HG02852 (cell line): ENCODE measurements at regions not wholly inside any gene's neighbourhood (a gene's known extent, or its start where the extent isn't known, plus 50 kb on each side); places are given as distances from the start of the nearest gene placed in this dataset.

Source experiments
- ATAC-seq: cut with Tn5 transposase; IDR thresholded peaks from one replicate; pipeline ENCODE4 v1.9.1; 2021; ENCODE audit warnings: mild to moderate bottlenecking, moderate library complexity; ENCODE audit not compliant: unreplicated experiment

- ATAC-seq = no peak
Measured at GRCh38 chr15:93298901-93299300, 209.9 kb upstream of the RGMA start.

GRCh38 chr15:93296759-93297500 is 207.9 kb upstream of the RGMA start:
- ATAC-seq = peak; percentile 70

GRCh38 chr15:93294896-93295295 is 205.9 kb upstream of the RGMA start:
- ATAC-seq = no peak

GRCh38 chr15:93294066-93294465 is 205.1 kb upstream of the RGMA start:
- no peak for ATAC-seq

GRCh38 chr15:93291380-93291779 is 202.4 kb upstream of the RGMA start:
- ATAC-seq = no peak

GRCh38 chr15:93290618-93290946 is 201.6 kb upstream of the RGMA start:
- no peak for ATAC-seq

GRCh38 chr15:93289941-93290617 is 201.1 kb upstream of the RGMA start:
- no peak for ATAC-seq

GRCh38 chr15:93288728-93289294 is 199.8 kb upstream of the RGMA start:
- no peak for ATAC-seq

GRCh38 chr15:93286446-93286845 is 197.4 kb upstream of the RGMA start:
- no peak for ATAC-seq

GRCh38 chr15:93283854-93284253 is 194.8 kb upstream of the RGMA start:
- no peak for ATAC-seq

GRCh38 chr15:93282808-93283207 is 193.8 kb upstream of the RGMA start:
- ATAC-seq = no peak

GRCh38 chr15:93278783-93279182 is 189.8 kb upstream of the RGMA start:
- no peak for ATAC-seq

GRCh38 chr15:93278006-93278405 is 189.0 kb upstream of the RGMA start:
- no peak for ATAC-seq

GRCh38 chr15:93274257-93274656 is 185.2 kb upstream of the RGMA start:
- ATAC-seq = no peak

- no peak for ATAC-seq
Measured at GRCh38 chr15:93271871-93272270, 182.9 kb upstream of the RGMA start.

- no peak for ATAC-seq
Measured at GRCh38 chr15:93270937-93271467, 182.0 kb upstream of the RGMA start.

- no peak for ATAC-seq
Measured at GRCh38 chr15:93268066-93268465, 179.1 kb upstream of the RGMA start.

- no peak for ATAC-seq
Measured at GRCh38 chr15:93266291-93266690, 177.3 kb upstream of the RGMA start.

GRCh38 chr15:93265111-93265556 is 176.1 kb upstream of the RGMA start:
- no peak for ATAC-seq

- ATAC-seq = no peak
Measured at GRCh38 chr15:93261845-93262244, 172.8 kb upstream of the RGMA start.

GRCh38 chr15:93257920-93258319 is 168.9 kb upstream of the RGMA start:
- ATAC-seq = no peak

GRCh38 chr15:93253681-93254080 is 164.7 kb upstream of the RGMA start:
- ATAC-seq = no peak
